Activated CD8-positive, alpha-beta memory T cell treated with anti-CD3 and anti-CD28 coated beads, Interleukin-2, amount 10 ng/mL, durations not matched to agents 7 days and 5 days (primary cell): ENCODE measurements at regions not wholly inside any gene's neighbourhood (a gene's known extent, or its start where the extent isn't known, plus 50 kb on each side); places are given as distances from the start of the nearest gene placed in this dataset.

Experiments used
- ATAC-seq: fragments of 150-1000 bp; cut with Tn5 transposase; one replicate; pipeline ENCODE4 v1.10.0; 2021; ENCODE audit warnings: moderate library complexity
- CTCF ChIA-PET: fragments of 350-600 bp; sonication (Branson Sonifier 250); formaldehyde crosslinking; loops from one replicate; lab custom pipeline; 2021; ENCODE audit warnings: antibody characterized with exemption; lab: Charles Lee
- DNase-seq: peaks from one replicate; pipeline ENCODE4 v3.0.0-alpha.2; 2020
- H3K27ac Mint-ChIP-seq: one replicate; pipeline ENCODE4 v1.8.0; 2021; ENCODE audit warnings: mild to moderate bottlenecking, mixed read lengths
- H3K27me3 Mint-ChIP-seq: one replicate; pipeline ENCODE4 v1.8.0; 2021; ENCODE audit warnings: mixed read lengths
- H3K36me3 Mint-ChIP-seq: one replicate; pipeline ENCODE4 v1.8.0; 2021; ENCODE audit warnings: mild to moderate bottlenecking, mixed read lengths
- H3K4me1 Mint-ChIP-seq: one replicate; pipeline ENCODE4 v1.8.0; 2021; ENCODE audit warnings: mixed read lengths
- H3K4me3 Mint-ChIP-seq: one replicate; pipeline ENCODE4 v1.8.0; 2021; ENCODE audit warnings: mild to moderate bottlenecking, moderate library complexity, mixed read lengths
- H3K9me3 Mint-ChIP-seq: one replicate; pipeline ENCODE4 v1.8.0; 2022; ENCODE audit warnings: low read depth, mixed read lengths

DNA sequence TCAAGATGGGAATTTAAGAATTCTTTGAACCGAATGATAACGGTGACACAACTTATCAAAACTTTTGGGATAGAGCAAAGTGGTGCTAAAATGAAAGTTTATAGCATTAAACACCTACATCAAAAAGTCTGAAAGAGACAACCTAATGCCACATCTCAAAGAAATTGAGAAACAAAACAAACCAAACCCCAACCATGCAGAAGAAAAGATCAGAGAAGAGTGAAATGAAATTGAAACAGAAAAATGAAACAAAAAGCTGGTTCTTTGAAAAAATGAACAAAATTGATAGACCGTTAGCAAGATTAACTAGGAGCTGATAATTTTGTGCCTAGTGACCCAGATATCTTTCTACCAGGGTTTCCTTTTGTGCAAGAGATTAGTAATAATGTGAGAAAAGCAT lies 248.0 kb upstream of the EYS start:
- Mint-ChIP-seq H3K27ac (no peak overlapping the region), H3K9me3 (no peaks in the 10 kb centered on the region), H3K4me3 (no peak overlapping the region), H3K4me1 (no peaks in the 10 kb centered on the region), H3K27me3 (no peaks in the 10 kb centered on the region), H3K36me3 (no peaks in the 10 kb centered on the region)
- ATAC-seq (no peak), DNase-seq (no peak)
- CTCF ChIA-PET, result no interaction called here

- DNase-seq, result no peak
- Mint-ChIP-seq H3K4me3 (no peak overlapping the region), H3K4me1 (no peaks in the 10 kb centered on the region), H3K9me3 (peaks cover 9% of the 10 kb centered on the region), H3K36me3 (no peaks in the 10 kb centered on the region), H3K27me3 (no peaks in the 10 kb centered on the region), H3K27ac (no peak overlapping the region)
- CTCF ChIA-PET, result no interaction called here
- no peak for ATAC-seq
Measured at GRCh38 chr6:65948062-65948461, 241.0 kb upstream of the EYS start.

- Mint-ChIP-seq H3K9me3 (peaks cover 9% of the 10 kb centered on the region), H3K27ac (no peak overlapping the region), H3K4me1 (no peaks in the 10 kb centered on the region), H3K4me3 (no peak overlapping the region), H3K27me3 (no peaks in the 10 kb centered on the region), H3K36me3 (no peaks in the 10 kb centered on the region)
- ATAC-seq (no peak), DNase-seq (no peak)
- CTCF ChIA-PET, result no interaction called here
Measured at GRCh38 chr6:65943548-65943947, 236.5 kb upstream of the EYS start.

GRCh38 chr6:65943051-65943450 lies 236.0 kb upstream of the EYS start:
- Mint-ChIP-seq H3K27ac (no peak overlapping the region), H3K36me3 (no peaks in the 10 kb centered on the region), H3K4me1 (no peaks in the 10 kb centered on the region), H3K27me3 (no peaks in the 10 kb centered on the region), H3K9me3 (peaks cover 13% of the 10 kb centered on the region), H3K4me3 (no peak overlapping the region)
- CTCF ChIA-PET, result no interaction called here
- ATAC-seq, result no peak
- no peak for DNase-seq

GRCh38 chr6:65938000-65938399 lies 231.0 kb upstream of the EYS start:
- CTCF ChIA-PET, result no interaction called here
- H3K9me3 Mint-ChIP-seq, result peaks cover 11% of the 10 kb centered on the region
- ATAC-seq (no peak), DNase-seq (no peak)
- H3K4me1 Mint-ChIP-seq, result no peaks in the 10 kb centered on the region
- H3K27me3 Mint-ChIP-seq, result no peaks in the 10 kb centered on the region
- H3K27ac Mint-ChIP-seq, result no peak overlapping the region
- H3K36me3 Mint-ChIP-seq, result no peaks in the 10 kb centered on the region
- H3K4me3 Mint-ChIP-seq, result no peak overlapping the region

GRCh38 chr6:65935412-65935811 lies 228.4 kb upstream of the EYS start:
- Mint-ChIP-seq H3K9me3 (peaks cover 11% of the 10 kb centered on the region), H3K27ac (no peak overlapping the region), H3K4me3 (no peak overlapping the region), H3K36me3 (no peaks in the 10 kb centered on the region), H3K27me3 (no peaks in the 10 kb centered on the region), H3K4me1 (no peaks in the 10 kb centered on the region)
- ATAC-seq, result no peak
- CTCF ChIA-PET, result no interaction called here
- no peak for DNase-seq

DNA sequence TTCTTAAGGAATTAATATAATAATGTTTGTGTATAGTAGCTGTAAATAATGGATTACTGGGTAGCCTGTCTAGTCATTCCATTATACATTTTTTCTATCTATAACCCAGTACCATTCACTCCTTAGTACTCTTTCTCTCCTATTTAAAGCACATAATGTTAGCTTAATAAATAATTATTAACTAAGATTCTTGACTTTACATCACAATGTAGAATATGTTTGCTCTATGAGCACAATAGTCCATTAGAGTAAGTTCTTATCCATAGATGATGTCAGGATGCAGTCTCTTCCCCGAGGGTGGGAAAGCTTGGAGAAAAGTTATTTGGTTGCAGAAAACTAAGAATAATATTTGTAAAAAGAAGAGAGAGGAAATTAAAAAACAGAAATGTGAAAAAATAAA lies 226.4 kb upstream of the EYS start:
- H3K4me3 Mint-ChIP-seq, result no peak overlapping the region
- no peaks in the 10 kb centered on the region for H3K36me3 Mint-ChIP-seq
- no peaks in the 10 kb centered on the region for H3K4me1 Mint-ChIP-seq
- CTCF ChIA-PET, result no interaction called here
- H3K27me3 Mint-ChIP-seq, result no peaks in the 10 kb centered on the region
- peaks cover 12% of the 10 kb centered on the region for H3K9me3 Mint-ChIP-seq
- no peak overlapping the region for H3K27ac Mint-ChIP-seq
- no peak for DNase-seq
- ATAC-seq, result no peak

DNA sequence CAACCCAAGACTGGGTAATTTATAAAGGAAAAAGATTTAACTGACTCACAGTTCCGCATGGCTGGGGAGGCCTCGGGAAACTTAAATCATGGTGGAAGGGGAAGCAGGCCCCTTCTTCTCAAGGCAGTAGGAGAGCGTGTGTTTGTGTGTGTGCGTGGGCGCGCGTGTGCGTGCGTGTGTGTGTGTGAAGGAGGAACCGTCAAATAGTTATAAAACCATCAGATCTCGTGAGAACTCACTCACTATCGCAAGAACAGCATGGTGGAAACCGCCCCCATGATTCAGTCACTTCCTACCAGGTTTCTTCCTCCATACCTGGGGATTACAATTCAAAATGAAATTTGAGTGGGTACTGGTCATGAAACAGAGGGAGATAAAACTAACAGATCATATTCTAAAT lies 220.1 kb upstream of the EYS start:
- Mint-ChIP-seq H3K36me3 (no peaks in the 10 kb centered on the region), H3K4me1 (no peaks in the 10 kb centered on the region), H3K27me3 (no peaks in the 10 kb centered on the region), H3K9me3 (peaks cover 7% of the 10 kb centered on the region), H3K27ac (no peak overlapping the region), H3K4me3 (no peak overlapping the region)
- DNase-seq, result no peak
- CTCF ChIA-PET, result no interaction called here
- ATAC-seq, result no peak

DNA sequence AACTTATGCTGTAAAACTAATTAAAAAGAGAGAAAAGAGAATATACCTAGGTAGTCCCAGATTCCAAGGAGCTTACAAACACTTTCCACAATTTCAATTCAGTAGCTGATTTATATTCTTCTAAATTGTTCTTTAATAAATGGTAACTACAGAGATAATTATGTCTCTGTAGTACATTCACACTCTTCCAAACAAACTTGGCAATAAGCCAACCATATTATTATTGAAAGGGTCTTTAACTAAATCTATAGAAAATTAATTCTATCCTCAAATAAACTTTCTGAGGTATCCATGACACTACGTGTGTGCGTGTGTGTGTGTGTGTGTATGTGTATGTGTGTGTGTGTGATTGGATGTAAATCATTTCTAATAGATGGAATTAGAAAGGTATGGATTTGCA lies 217.4 kb upstream of the EYS start:
- ATAC-seq (no peak), DNase-seq (no peak)
- CTCF ChIA-PET, result no interaction called here
- Mint-ChIP-seq H3K4me1 (no peaks in the 10 kb centered on the region), H3K9me3 (peaks cover 9% of the 10 kb centered on the region), H3K4me3 (no peak overlapping the region), H3K27me3 (no peaks in the 10 kb centered on the region), H3K27ac (no peak overlapping the region), H3K36me3 (no peaks in the 10 kb centered on the region)

DNA sequence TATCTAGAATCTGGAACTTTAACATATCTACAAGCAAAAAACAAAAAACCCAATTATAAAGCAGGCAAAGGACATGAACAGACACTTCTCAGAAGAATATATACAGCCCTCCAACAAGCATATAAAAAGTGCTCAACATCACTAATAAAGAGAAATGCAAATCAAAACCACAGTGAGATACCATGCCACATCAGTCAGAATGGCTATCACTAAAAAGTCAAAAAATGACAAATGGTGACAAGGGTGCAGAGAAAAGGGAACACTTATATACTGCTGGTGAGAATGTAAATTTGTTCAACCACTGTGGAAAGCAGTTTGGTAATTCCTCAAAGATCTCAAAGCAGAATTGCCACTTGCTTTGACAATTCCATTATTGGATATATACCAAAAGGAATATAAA lies 215.0 kb upstream of the EYS start:
- no peaks in the 10 kb centered on the region for H3K36me3 Mint-ChIP-seq
- H3K4me3 Mint-ChIP-seq, result no peak overlapping the region
- CTCF ChIA-PET, result no interaction called here
- no peak for ATAC-seq
- no peak for DNase-seq
- H3K9me3 Mint-ChIP-seq, result peaks cover 5% of the 10 kb centered on the region
- no peak overlapping the region for H3K27ac Mint-ChIP-seq
- H3K4me1 Mint-ChIP-seq, result no peaks in the 10 kb centered on the region
- no peaks in the 10 kb centered on the region for H3K27me3 Mint-ChIP-seq

DNA sequence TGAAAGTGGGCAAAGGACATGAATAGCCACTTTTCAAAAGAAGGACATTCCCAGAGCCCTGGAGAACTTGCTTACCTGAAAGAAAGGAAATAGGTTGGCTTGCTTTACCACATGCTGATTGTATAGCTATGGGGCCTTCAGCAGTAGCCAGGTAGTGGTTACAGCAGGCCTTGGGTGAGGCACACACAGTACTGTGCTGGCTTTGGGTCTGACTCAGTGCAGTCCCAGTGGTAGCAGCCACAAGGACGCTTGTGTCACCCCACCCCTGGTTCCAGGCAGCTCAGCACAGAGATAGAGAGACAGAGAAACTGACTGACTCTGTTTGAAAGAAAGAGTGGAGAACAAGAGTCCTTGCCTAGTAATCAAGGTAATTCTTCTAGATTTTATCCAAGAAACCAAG lies 201.0 kb upstream of the EYS start:
- no peak for ATAC-seq
- Mint-ChIP-seq H3K4me1 (no peaks in the 10 kb centered on the region), H3K4me3 (no peak overlapping the region), H3K27ac (no peak overlapping the region), H3K36me3 (no peaks in the 10 kb centered on the region), H3K9me3 (peaks cover 12% of the 10 kb centered on the region), H3K27me3 (no peaks in the 10 kb centered on the region)
- DNase-seq, result no peak
- CTCF ChIA-PET, result no interaction called here

GRCh38 chr6:65903992-65904391 lies 197.0 kb upstream of the EYS start:
- H3K4me3 Mint-ChIP-seq, result no peak overlapping the region
- no peaks in the 10 kb centered on the region for H3K4me1 Mint-ChIP-seq
- ATAC-seq, result no peak
- H3K27ac Mint-ChIP-seq, result no peak overlapping the region
- CTCF ChIA-PET, result no interaction called here
- no peaks in the 10 kb centered on the region for H3K27me3 Mint-ChIP-seq
- peaks cover 10% of the 10 kb centered on the region for H3K9me3 Mint-ChIP-seq
- DNase-seq, result no peak
- no peaks in the 10 kb centered on the region for H3K36me3 Mint-ChIP-seq

GRCh38 chr6:65900928-65901327 lies 193.9 kb upstream of the EYS start:
- CTCF ChIA-PET, result no interaction called here
- Mint-ChIP-seq H3K9me3 (peaks cover 9% of the 10 kb centered on the region), H3K4me3 (no peak overlapping the region), H3K4me1 (no peaks in the 10 kb centered on the region), H3K36me3 (no peaks in the 10 kb centered on the region), H3K27ac (no peak overlapping the region), H3K27me3 (no peaks in the 10 kb centered on the region)
- DNase-seq, result no peak
- ATAC-seq, result no peak

- H3K4me1 Mint-ChIP-seq, result no peaks in the 10 kb centered on the region
- no peak overlapping the region for H3K4me3 Mint-ChIP-seq
- H3K36me3 Mint-ChIP-seq, result no peaks in the 10 kb centered on the region
- peaks cover 8% of the 10 kb centered on the region for H3K9me3 Mint-ChIP-seq
- no peaks in the 10 kb centered on the region for H3K27me3 Mint-ChIP-seq
- DNase-seq (no peak), ATAC-seq (no peak)
- CTCF ChIA-PET, result no interaction called here
- no peak overlapping the region for H3K27ac Mint-ChIP-seq
Measured at GRCh38 chr6:65896140-65896539, 189.1 kb upstream of the EYS start.

DNA sequence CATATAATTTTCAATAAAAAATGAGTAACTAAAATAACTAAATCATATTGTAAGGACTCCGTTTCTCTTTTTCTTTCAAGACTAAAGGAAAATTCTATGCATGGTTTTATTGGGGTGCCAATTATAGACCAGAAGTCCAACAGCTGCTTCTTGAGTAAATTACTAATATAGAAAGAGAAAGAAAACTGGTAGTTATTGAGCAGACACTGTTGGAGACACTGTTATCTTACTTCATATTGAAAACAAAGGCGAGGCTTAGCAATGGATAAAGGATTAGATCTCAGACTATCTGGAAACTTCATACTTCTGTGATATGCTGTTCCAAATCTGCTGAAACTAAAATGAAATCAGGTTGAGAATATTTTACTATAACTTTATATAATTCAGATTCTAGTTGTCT lies 169.6 kb upstream of the EYS start:
- H3K27me3 Mint-ChIP-seq, result no peaks in the 10 kb centered on the region
- no peaks in the 10 kb centered on the region for H3K36me3 Mint-ChIP-seq
- ATAC-seq, result no peak
- H3K27ac Mint-ChIP-seq, result no peak overlapping the region
- H3K4me3 Mint-ChIP-seq, result no peak overlapping the region
- no peaks in the 10 kb centered on the region for H3K4me1 Mint-ChIP-seq
- CTCF ChIA-PET, result no interaction called here
- DNase-seq, result no peak
- peaks cover 6% of the 10 kb centered on the region for H3K9me3 Mint-ChIP-seq
